ENCODE measurements at regions not wholly inside any gene's neighbourhood (a gene's known extent, or its start where the extent isn't known, plus 50 kb on each side); places are given as distances from the start of the nearest gene placed in this dataset.

- TF ChIP-seq CTCF (IDR thresholded peaks at IDR 0.05; ENCODE audit: low read depth, low read length), result no peak
- no peak for DNase-seq (ENCODE audit: extremely low read depth, low read depth)
These were observed 865.1 kb upstream of the CNTN5 start for GRCh38 chr11:98155696-98156095.

- DNase-seq (ENCODE audit: extremely low read depth, low read depth), result no peak
- TF ChIP-seq CTCF (IDR thresholded peaks at IDR 0.05; ENCODE audit: low read depth, low read length), result no peak
These were observed 842.8 kb upstream of the CNTN5 start for GRCh38 chr11:98177925-98178324.

- no peak for TF ChIP-seq CTCF (IDR thresholded peaks at IDR 0.05; ENCODE audit: low read depth, low read length)
- DNase-seq (ENCODE audit: extremely low read depth, low read depth), result no peak
These were observed 840.2 kb upstream of the CNTN5 start for GRCh38 chr11:98180511-98180910.

- DNase-seq (ENCODE audit: extremely low read depth, low read depth), result no peak
- TF ChIP-seq CTCF (IDR thresholded peaks at IDR 0.05; ENCODE audit: low read depth, low read length), result no peak
These were observed 839.8 kb upstream of the CNTN5 start for GRCh38 chr11:98180921-98181320.

- no peak for TF ChIP-seq CTCF (IDR thresholded peaks at IDR 0.05; ENCODE audit: low read depth, low read length)
- no peak for DNase-seq (ENCODE audit: extremely low read depth, low read depth)
These were observed 837.7 kb upstream of the CNTN5 start for GRCh38 chr11:98183034-98183433.

GRCh38 chr11:98185245-98185644 is 835.5 kb upstream of the CNTN5 start:
- TF ChIP-seq CTCF (IDR thresholded peaks at IDR 0.05; ENCODE audit: low read depth, low read length), result no peak
- no peak for DNase-seq (ENCODE audit: extremely low read depth, low read depth)

- TF ChIP-seq CTCF (IDR thresholded peaks at IDR 0.05; ENCODE audit: low read depth, low read length), result no peak
- DNase-seq (ENCODE audit: extremely low read depth, low read depth), result no peak
These were observed 826.1 kb upstream of the CNTN5 start for GRCh38 chr11:98194611-98195010.

Data from AG09319 (cell line).